Limb (tissue), 2 donors: ENCODE measurements at regions not wholly inside any gene's neighbourhood (a gene's known extent, or its start where the extent isn't known, plus 50 kb on each side); places are given as distances from the start of the nearest gene placed in this dataset.

ENCODE experiments used
- DNase-seq, 2 donors: peaks; one replicate each; pipeline ENCODE4 v3.0.0-alpha.2; 2016; ENCODE audit errors: extremely low spot score in 2 of 2

GRCh38 chr10:105988848-105989247 lies 1175.7 kb downstream of the SORCS1 start:
- DNase-seq = no peak

GRCh38 chr10:105986912-105987635 lies 1177.4 kb downstream of the SORCS1 start:
- no peak for DNase-seq

- no peak for DNase-seq
Observed at GRCh38 chr10:105986486-105986885, 1178.0 kb downstream of the SORCS1 start.

GRCh38 chr10:105982735-105983134 lies 1181.8 kb downstream of the SORCS1 start:
- no peak for DNase-seq

- no peak for DNase-seq
Observed at GRCh38 chr10:105981679-105982078, 1182.8 kb downstream of the SORCS1 start.

- DNase-seq = no peak
Observed at GRCh38 chr10:105974803-105975456, 1189.6 kb downstream of the SORCS1 start.

GRCh38 chr10:105973902-105974301 lies 1190.6 kb downstream of the SORCS1 start:
- DNase-seq = no peak

- DNase-seq = peak in 1 of 2 donors; percentile 57
Observed at GRCh38 chr10:105973360-105973759, 1191.1 kb downstream of the SORCS1 start.

GRCh38 chr10:105971460-105971859 lies 1193.0 kb downstream of the SORCS1 start:
- no peak for DNase-seq

- DNase-seq = no peak
Observed at GRCh38 chr10:105969884-105970377, 1194.6 kb downstream of the SORCS1 start.

- DNase-seq = no peak
Observed at GRCh38 chr10:105968666-105969065, 1195.8 kb downstream of the SORCS1 start.

GRCh38 chr10:105967256-105967655 lies 1197.2 kb downstream of the SORCS1 start:
- no peak for DNase-seq

- DNase-seq = no peak
Observed at GRCh38 chr10:105965141-105965540, 1199.4 kb downstream of the SORCS1 start.

GRCh38 chr10:105964009-105964408 lies 1200.5 kb downstream of the SORCS1 start:
- no peak for DNase-seq

- no peak for DNase-seq
Observed at GRCh38 chr10:105963334-105963884, 1201.1 kb downstream of the SORCS1 start.

GRCh38 chr10:105956550-105956949 lies 1208.0 kb downstream of the SORCS1 start:
- DNase-seq = no peak

- DNase-seq = no peak
Observed at GRCh38 chr10:105953861-105954260, 1210.6 kb downstream of the SORCS1 start.

- no peak for DNase-seq
Observed at GRCh38 chr10:105953056-105953455, 1211.5 kb downstream of the SORCS1 start.

- DNase-seq = peak in 1 of 2 donors; percentile 47
Observed at GRCh38 chr10:105952153-105952552, 1212.4 kb downstream of the SORCS1 start.

GRCh38 chr10:105950410-105950809 lies 1214.1 kb downstream of the SORCS1 start:
- DNase-seq = peak; percentile 59 to 82

GRCh38 chr10:105949721-105950120 lies 1214.8 kb downstream of the SORCS1 start:
- no peak for DNase-seq

- DNase-seq = no peak
Observed at GRCh38 chr10:105925045-105925785, 1239.3 kb downstream of the SORCS1 start.
